GM20000 (cell line): ENCODE measurements at regions not wholly inside any gene's neighbourhood (a gene's known extent, or its start where the extent isn't known, plus 50 kb on each side); places are given as distances from the start of the nearest gene placed in this dataset.

Experiments
- DNase-seq: peaks from one replicate; pipeline ENCODE4 v3.0.0; 2012; ENCODE audit warnings: low spot score
- TF ChIP-seq, protein P1 (sequence below): IDR thresholded peaks from 2 replicates; pipeline ENCODE4 v1.5.1; 2012; ENCODE audit warnings: mild to moderate bottlenecking, control low read depth; ENCODE audit errors: extremely low read depth, missing control alignments

DNA sequence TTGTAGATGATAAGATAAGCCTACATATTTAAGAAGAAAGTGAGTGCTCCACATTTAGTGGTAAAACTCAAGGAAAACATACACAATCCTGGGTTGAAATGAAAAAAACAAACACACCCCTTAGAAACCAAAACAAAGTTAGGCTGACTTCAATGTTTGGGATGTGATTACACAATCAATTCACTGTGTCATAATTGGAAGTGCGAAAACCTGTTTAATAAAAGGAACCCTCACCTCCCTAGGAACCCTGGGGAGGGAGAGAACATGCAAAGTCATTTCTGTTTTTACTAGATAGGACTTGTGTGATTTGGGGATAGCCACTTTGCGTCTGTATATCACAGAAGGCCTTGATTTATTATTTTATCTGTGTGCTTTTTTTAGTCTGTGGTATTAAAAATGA, 275.0 kb downstream of the NFKBIZ start:
- DNase-seq: no peak
- TF ChIP-seq, protein P1, sequence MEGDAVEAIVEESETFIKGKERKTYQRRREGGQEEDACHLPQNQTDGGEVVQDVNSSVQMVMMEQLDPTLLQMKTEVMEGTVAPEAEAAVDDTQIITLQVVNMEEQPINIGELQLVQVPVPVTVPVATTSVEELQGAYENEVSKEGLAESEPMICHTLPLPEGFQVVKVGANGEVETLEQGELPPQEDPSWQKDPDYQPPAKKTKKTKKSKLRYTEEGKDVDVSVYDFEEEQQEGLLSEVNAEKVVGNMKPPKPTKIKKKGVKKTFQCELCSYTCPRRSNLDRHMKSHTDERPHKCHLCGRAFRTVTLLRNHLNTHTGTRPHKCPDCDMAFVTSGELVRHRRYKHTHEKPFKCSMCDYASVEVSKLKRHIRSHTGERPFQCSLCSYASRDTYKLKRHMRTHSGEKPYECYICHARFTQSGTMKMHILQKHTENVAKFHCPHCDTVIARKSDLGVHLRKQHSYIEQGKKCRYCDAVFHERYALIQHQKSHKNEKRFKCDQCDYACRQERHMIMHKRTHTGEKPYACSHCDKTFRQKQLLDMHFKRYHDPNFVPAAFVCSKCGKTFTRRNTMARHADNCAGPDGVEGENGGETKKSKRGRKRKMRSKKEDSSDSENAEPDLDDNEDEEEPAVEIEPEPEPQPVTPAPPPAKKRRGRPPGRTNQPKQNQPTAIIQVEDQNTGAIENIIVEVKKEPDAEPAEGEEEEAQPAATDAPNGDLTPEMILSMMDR: no peak

DNA sequence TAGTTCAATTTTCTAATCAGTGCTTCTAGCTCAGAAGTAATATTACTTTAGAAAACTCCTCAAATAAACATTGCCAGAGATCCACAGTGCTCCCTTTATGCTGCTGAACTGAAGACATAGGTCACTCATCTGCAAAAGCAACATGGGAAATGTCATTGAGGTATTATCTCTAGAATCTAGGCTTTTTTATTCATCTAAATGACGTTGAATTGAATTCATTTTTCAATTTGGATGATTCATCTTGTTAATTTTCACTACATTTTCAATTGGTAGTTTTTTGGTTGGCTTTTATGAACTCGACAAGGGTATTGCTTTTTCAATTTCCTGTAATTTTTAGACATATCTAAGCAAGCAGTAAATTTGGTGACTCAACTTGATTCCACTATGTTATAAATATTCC, 275.4 kb downstream of the NFKBIZ start:
- DNase-seq: no peak
- TF ChIP-seq, protein P1: no peak

DNA sequence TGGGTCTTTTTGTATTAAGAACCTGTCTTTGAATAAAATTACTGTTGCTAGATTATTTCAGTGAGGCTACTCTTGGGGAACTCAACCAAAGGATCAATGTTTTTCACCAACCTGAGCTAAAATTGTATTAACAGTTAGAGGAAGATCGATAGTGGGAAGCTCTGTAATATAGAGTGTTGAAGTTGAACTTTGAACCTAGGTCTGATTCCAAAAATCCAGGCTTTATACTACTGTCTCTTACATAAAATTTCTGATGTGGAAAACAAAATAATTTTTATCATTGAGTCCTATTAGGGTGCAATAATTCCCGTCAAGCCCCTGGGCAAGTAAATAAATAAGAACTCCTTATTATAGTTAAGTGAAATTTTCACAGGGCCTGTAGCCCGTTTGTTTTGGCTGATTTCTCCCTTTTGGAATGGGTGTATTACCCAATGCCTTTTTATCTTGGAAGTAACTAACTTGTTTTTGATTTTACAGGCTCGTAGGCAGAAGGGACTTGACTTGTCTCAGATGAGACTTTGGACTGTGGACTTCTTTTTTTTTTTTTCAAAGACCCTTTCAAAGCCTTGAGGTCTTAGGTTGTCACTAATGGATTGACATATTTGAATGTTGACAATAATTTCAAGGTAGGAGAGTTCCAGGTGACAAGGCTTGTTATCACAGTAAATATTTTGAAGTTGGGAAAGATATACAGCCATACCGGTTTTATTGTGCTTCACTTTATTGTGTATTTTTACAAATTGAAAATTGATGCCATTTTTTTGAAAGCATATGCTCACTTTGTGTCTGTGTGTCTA, 276.1 kb downstream of the NFKBIZ start:
- TF ChIP-seq, protein P1: no peak
- DNase-seq: no peak

- TF ChIP-seq, protein P1: no peak
- DNase-seq: no peak
Observed at GRCh38 chr3:102125994-102126368, 276.7 kb downstream of the NFKBIZ start.

GRCh38 chr3:102129760-102130608, 280.7 kb downstream of the NFKBIZ start:
- DNase-seq: no peak
- TF ChIP-seq, protein P1: no peak

DNA sequence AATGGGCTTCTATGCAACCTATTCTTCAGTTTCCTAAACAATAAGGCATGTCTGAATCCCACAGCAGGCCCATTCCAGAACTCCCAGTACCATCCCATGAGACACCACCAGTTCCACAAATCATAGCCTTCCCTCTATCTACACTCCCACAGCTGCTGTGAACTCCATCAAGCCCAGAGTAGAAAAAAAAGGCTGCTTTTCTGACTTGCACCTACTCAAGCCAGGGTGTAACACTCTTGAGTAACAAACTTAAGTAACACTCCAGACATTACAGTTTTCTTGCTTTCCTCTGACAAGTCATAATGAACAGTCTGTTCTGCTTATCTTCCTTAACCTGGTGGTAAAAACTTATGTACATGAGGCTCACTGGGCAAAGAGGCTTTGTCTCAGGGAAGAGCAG, 283.1 kb downstream of the NFKBIZ start:
- TF ChIP-seq, protein P1: no peak
- no peak for DNase-seq

DNA sequence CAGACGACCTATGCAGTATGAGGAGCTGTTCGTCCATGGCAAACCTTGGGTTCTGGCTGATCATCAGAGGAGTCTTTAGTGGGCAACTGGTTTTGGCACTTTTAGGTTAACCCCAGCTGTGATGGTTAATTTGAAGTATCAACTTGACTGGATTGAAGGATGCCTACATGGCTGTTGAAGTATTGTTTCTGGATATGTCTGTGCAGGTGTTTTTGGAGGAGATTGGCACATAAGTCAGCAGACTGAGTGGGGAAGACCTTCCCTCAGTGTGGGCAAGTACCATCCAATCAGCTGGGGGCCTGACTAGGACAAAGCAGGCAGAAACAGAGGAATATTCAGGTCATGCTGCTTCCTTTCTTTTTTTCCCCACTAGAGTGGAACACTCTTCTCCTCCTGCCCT, 284.1 kb downstream of the NFKBIZ start:
- TF ChIP-seq, protein P1: no peak
- no peak for DNase-seq
